ENCODE measurements at regions not wholly inside any gene's neighbourhood (a gene's known extent, or its start where the extent isn't known, plus 50 kb on each side); places are given as distances from the start of the nearest gene placed in this dataset.

DNA sequence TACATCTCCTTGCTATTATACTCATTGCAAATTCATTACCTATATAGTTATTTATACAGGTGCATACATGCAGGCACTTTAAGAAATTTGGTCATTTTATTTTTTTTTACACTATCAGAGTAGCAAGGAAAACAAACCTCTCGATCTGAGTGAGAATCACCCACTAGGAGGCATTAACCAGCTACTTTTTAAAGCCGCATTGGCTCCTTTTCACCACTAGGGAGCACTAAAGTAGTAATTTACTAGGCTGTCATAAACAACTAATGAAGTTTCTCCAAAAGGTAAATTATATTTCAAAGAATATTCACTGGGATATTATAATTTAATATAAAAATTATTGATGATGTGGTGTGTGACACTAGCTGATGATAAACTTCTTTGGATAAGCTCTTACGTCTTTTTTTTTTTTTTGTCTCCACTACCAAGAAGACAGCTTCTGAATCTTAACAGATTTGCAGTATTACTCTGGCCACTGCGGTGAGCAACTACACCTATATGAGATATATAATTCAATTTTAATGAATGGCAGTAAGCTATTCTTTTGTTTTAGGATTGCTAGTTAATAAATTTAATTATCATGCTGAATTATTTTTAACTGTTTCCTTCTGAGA is 101.9 kb downstream of the NOL4 start:
- Histone ChIP-seq H3K36me3 (ENCODE audit: insufficient read depth, low read length, poor library complexity, severe bottlenecking) (no peaks in the 10 kb centered on the region), H3K4me3 (ENCODE audit: low read depth, low read length, poor library complexity, severe bottlenecking) (no peak overlapping the region), H3K27ac (ENCODE audit: low read depth, low read length, poor library complexity, severe bottlenecking) (no peak overlapping the region), H3K9me3 (ENCODE audit: low read depth, low read length, poor library complexity, severe bottlenecking) (no peaks in the 10 kb centered on the region), H3K4me1 (ENCODE audit: insufficient read depth, low read length, poor library complexity, severe bottlenecking) (peaks cover 76% of the 10 kb centered on the region), H3K27me3 (replicated peaks; ENCODE audit: insufficient read depth, low read depth, low read length, poor library complexity) (no peaks in the 10 kb centered on the region)
- intact Hi-C loops (cut with micrococcal nuclease; ENCODE audit: unreplicated experiment): loop anchor here (2.0 to 10.0 kb wide), 4 partner anchors 74 to 512 kb away; no protein-coding TSS in a partner anchor
- TF ChIP-seq, protein P1, sequence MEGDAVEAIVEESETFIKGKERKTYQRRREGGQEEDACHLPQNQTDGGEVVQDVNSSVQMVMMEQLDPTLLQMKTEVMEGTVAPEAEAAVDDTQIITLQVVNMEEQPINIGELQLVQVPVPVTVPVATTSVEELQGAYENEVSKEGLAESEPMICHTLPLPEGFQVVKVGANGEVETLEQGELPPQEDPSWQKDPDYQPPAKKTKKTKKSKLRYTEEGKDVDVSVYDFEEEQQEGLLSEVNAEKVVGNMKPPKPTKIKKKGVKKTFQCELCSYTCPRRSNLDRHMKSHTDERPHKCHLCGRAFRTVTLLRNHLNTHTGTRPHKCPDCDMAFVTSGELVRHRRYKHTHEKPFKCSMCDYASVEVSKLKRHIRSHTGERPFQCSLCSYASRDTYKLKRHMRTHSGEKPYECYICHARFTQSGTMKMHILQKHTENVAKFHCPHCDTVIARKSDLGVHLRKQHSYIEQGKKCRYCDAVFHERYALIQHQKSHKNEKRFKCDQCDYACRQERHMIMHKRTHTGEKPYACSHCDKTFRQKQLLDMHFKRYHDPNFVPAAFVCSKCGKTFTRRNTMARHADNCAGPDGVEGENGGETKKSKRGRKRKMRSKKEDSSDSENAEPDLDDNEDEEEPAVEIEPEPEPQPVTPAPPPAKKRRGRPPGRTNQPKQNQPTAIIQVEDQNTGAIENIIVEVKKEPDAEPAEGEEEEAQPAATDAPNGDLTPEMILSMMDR (conservative IDR thresholded peaks at IDR 0.05; ENCODE audit: low read depth, low read length): peak; percentile 99
- no peak for TF ChIP-seq EZH2 (IDR thresholded peaks at IDR 0.05; ENCODE audit: borderline replicate concordance, low read depth, low read length, poor library complexity, severe bottlenecking)
- CTCF ChIA-PET: interaction anchor here (0.7 to 2.4 kb wide), 12 partner anchors 9 to 666 kb away, joined by 3 to 17 read pairs (median 4); partner anchors contain the start of gene NOL4
- DNase-seq (ENCODE audit: low spot score): peak; percentile 80
- POLR2A ChIA-PET (ENCODE audit: low non-redundant PET): no interaction called here
- BruUV-seq (replicated peaks): no TSS peak

GRCh38 chr18:34121200-34121721 is 103.5 kb downstream of the NOL4 start:
- no TSS peak for BruUV-seq (replicated peaks)
- intact Hi-C loops (cut with micrococcal nuclease; ENCODE audit: unreplicated experiment): loop anchor here (2.0 to 10.0 kb wide), 5 partner anchors 76 to 514 kb away; no protein-coding TSS in a partner anchor
- H3K4me1 ChIP-seq (ENCODE audit: insufficient read depth, low read length, poor library complexity, severe bottlenecking): peaks cover 72% of the 10 kb centered on the region
- H3K36me3 ChIP-seq (ENCODE audit: insufficient read depth, low read length, poor library complexity, severe bottlenecking): no peaks in the 10 kb centered on the region
- DNase-seq (ENCODE audit: low spot score): peak; percentile 92
- H3K4me3 ChIP-seq (ENCODE audit: low read depth, low read length, poor library complexity, severe bottlenecking): peak overlapping the region; percentile 36
- TF ChIP-seq, protein P1 (conservative IDR thresholded peaks at IDR 0.05; ENCODE audit: low read depth, low read length): no peak
- no peak for TF ChIP-seq EZH2 (IDR thresholded peaks at IDR 0.05; ENCODE audit: borderline replicate concordance, low read depth, low read length, poor library complexity, severe bottlenecking)
- ChIA-PET CTCF (interaction anchor here (0.5 kb wide), 1 partner anchor 199 kb away, joined by 5 read pairs; no protein-coding TSS in a partner anchor), POLR2A (ENCODE audit: low non-redundant PET) (no interaction called here)
- peak overlapping the region; percentile 84 for H3K27ac ChIP-seq (ENCODE audit: low read depth, low read length, poor library complexity, severe bottlenecking)
- no peaks in the 10 kb centered on the region for H3K9me3 ChIP-seq (ENCODE audit: low read depth, low read length, poor library complexity, severe bottlenecking)
- H3K27me3 ChIP-seq (replicated peaks; ENCODE audit: insufficient read depth, low read depth, low read length, poor library complexity): no peaks in the 10 kb centered on the region

GRCh38 chr18:34120294-34120693 is 104.4 kb downstream of the NOL4 start:
- peaks cover 66% of the 10 kb centered on the region for H3K4me1 ChIP-seq (ENCODE audit: insufficient read depth, low read length, poor library complexity, severe bottlenecking)
- H3K4me3 ChIP-seq (ENCODE audit: low read depth, low read length, poor library complexity, severe bottlenecking): peak overlapping the region; percentile 36
- BruUV-seq (replicated peaks): no TSS peak
- no peaks in the 10 kb centered on the region for H3K27me3 ChIP-seq (replicated peaks; ENCODE audit: insufficient read depth, low read depth, low read length, poor library complexity)
- H3K9me3 ChIP-seq (ENCODE audit: low read depth, low read length, poor library complexity, severe bottlenecking): no peaks in the 10 kb centered on the region
- POLR2A ChIA-PET (ENCODE audit: low non-redundant PET): no interaction called here
- no peak for DNase-seq (ENCODE audit: low spot score)
- H3K27ac ChIP-seq (ENCODE audit: low read depth, low read length, poor library complexity, severe bottlenecking): peak overlapping the region; percentile 84
- CTCF ChIA-PET: no interaction called here
- TF ChIP-seq, protein P1 (conservative IDR thresholded peaks at IDR 0.05; ENCODE audit: low read depth, low read length): no peak
- TF ChIP-seq EZH2 (IDR thresholded peaks at IDR 0.05; ENCODE audit: borderline replicate concordance, low read depth, low read length, poor library complexity, severe bottlenecking): no peak
- intact Hi-C loops (cut with micrococcal nuclease; ENCODE audit: unreplicated experiment): loop anchor here (2.0 to 10.0 kb wide), 5 partner anchors 77 to 515 kb away; no protein-coding TSS in a partner anchor
- no peaks in the 10 kb centered on the region for H3K36me3 ChIP-seq (ENCODE audit: insufficient read depth, low read length, poor library complexity, severe bottlenecking)

All from A673 (cell line).